GM12865 (cell line): ENCODE measurements at regions not wholly inside any gene's neighbourhood (a gene's known extent, or its start where the extent isn't known, plus 50 kb on each side); places are given as distances from the start of the nearest gene placed in this dataset.

Source experiments
- DNase-seq: peaks from one replicate; pipeline ENCODE4 v3.0.0; 2010; ENCODE audit warnings: low read depth
- H3K4me3 ChIP-seq: 2 replicates; pipeline ENCODE4 v1.5.1; 2011; ENCODE audit warnings: mild to moderate bottlenecking, low read depth, low read length, control low read depth
- TF ChIP-seq, protein P1 (sequence below): IDR thresholded peaks from 2 replicates; pipeline ENCODE4 v1.5.1; 2011; ENCODE audit warnings: low read length, control low read depth, low read depth, inconsistent platforms; ENCODE audit not compliant: insufficient read depth; ENCODE audit errors: missing control alignments

DNA sequence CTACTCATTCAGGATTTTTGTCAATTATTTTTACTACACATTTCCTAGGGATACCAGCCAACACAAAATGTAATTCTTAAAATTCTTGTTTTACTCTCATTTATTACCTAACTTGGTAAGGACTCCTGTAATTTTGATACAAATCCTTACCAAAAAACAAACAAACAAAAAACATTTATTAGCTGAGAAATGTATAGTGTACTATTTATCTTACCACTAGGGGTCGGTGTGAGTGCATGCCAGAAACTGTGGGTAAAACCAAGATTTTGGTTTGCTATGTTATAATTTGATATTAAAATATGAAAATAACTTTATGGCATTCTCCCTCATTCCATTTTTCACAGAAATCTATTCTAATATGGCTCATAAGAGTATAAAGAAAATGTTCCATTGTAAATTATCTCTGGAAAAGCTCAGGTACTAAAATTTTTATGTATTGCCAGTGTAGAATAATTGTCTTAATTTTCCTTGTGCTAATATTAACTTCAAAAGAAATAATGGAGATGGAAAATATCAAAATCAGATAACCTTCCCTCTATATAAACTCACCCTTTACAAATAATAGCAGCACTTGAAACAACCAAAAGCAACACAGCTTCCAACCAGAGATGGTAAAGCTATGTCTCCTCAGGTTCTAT lies 290.8 kb upstream of the PCDH15 start:
- peak; percentile 10 for DNase-seq
- TF ChIP-seq, protein P1, sequence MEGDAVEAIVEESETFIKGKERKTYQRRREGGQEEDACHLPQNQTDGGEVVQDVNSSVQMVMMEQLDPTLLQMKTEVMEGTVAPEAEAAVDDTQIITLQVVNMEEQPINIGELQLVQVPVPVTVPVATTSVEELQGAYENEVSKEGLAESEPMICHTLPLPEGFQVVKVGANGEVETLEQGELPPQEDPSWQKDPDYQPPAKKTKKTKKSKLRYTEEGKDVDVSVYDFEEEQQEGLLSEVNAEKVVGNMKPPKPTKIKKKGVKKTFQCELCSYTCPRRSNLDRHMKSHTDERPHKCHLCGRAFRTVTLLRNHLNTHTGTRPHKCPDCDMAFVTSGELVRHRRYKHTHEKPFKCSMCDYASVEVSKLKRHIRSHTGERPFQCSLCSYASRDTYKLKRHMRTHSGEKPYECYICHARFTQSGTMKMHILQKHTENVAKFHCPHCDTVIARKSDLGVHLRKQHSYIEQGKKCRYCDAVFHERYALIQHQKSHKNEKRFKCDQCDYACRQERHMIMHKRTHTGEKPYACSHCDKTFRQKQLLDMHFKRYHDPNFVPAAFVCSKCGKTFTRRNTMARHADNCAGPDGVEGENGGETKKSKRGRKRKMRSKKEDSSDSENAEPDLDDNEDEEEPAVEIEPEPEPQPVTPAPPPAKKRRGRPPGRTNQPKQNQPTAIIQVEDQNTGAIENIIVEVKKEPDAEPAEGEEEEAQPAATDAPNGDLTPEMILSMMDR = peak; percentile 59
- H3K4me3 ChIP-seq = no peak overlapping the region

DNA sequence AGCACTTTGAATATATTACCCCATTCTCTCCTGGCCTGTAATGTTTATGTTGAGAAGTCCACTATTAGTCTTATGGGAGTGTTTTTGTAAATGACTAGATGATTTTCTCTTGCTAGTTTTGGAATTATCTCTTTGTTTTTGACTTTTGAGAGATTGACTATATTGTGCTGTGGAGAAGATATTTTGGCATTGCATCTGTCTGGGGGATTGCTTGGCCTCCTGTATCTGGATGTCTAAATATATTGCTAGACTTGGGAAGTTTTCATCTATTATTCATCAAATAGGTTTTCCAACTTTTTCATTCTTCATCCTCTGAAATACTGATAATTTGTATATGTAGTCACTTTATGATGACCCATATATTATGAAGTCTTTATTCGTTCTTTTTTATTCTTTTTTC lies 277.1 kb upstream of the PCDH15 start:
- no peak overlapping the region for H3K4me3 ChIP-seq

GRCh38 chr10:55065185-55065584 lies 264.2 kb upstream of the PCDH15 start:
- TF ChIP-seq, protein P1 = no peak
- no peak overlapping the region for H3K4me3 ChIP-seq
- no peak for DNase-seq

More for the DNA sequence above, 277.1 kb upstream of the PCDH15 start:
- TF ChIP-seq, protein P1 = no peak
- DNase-seq = no peak

DNA sequence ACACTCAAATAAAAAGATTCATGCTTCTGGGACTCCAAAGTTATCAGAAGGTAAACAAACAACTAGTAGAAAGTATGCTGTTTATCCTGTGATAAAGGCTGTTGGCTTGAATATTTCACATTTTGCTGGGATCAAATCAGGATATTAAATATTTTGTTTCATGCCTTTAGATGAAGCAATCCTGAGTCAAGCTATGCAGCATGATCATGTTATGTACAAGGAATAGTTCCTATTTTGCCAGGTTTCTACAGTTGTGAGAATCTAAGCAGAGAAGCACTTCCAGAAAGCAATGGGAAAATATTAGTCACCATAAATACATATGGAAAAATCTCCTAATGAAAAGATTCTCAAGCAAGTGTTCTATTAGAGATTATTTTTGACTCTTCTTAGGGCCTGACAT lies 262.8 kb upstream of the PCDH15 start:
- TF ChIP-seq, protein P1 = no peak
- no peak overlapping the region for H3K4me3 ChIP-seq
- DNase-seq = no peak

- H3K4me3 ChIP-seq = no peak overlapping the region
- TF ChIP-seq, protein P1 = no peak
- no peak for DNase-seq
Measured at GRCh38 chr10:55062349-55062748, 261.3 kb upstream of the PCDH15 start.

DNA sequence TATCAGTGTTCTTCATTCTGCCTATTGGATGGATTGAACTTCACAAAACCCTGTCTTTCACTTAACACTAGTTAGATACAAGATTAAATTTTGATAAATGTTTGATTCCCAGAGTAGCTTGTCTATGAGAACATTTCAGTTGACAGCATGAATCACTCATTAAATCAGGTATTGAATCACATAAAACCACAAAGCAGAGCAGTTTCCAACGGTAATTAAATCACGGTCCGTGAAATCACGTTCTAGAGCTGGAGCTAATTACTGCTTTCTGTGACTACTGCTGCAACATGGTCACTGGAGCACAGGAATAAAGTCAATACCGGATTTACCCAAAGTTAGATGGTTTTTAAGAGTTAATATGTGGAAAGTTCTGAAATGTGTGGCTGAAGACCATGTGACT lies 257.8 kb upstream of the PCDH15 start:
- DNase-seq = no peak
- no peak overlapping the region for H3K4me3 ChIP-seq
- TF ChIP-seq, protein P1 = no peak

DNA sequence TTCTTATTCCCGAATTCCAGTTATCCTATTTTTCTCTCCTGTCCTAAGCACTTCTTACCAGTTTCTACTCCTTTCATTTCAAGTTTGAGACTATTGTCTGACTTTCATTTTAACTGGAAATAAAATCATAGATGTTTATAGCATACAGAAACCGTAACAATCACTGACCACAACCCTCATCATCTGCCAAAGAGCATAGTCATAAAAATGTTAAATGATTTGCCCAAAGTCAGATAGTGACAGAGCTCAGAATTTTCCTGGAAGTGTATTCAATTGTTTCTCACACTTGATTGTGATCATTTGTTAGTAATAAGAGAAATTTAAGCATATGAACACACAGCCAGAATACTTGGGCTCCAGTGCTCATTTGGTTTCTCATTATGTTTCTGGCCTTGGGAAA lies 250.5 kb upstream of the PCDH15 start:
- TF ChIP-seq, protein P1 = no peak
- DNase-seq = no peak
- H3K4me3 ChIP-seq = no peak overlapping the region
